Suprapubic skin (tissue), 4 donors: ENCODE measurements at regions not wholly inside any gene's neighbourhood (a gene's known extent, or its start where the extent isn't known, plus 50 kb on each side); places are given as distances from the start of the nearest gene placed in this dataset.

Experiments
- POLR2A ChIP-seq, 2 donors: fragments of 450-650 bp; IDR thresholded peaks; one replicate each; pipeline ENCODE4 v1.6.1; 2017; ENCODE audit warnings: antibody characterized with exemption in 2 of 2, mild to moderate bottlenecking in 2 of 2, moderate library complexity in 2 of 2
- POLR2AphosphoS5 ChIP-seq, 3 donors: sonication (generic); formaldehyde crosslinking; IDR thresholded peaks; one replicate each; pipeline ENCODE4 v1.6.1; 2017; ENCODE audit warnings: antibody characterized with exemption in 3 of 3
- TF ChIP-seq, protein P1 (sequence below), 2 donors: fragments of 200-600 bp in 1 of 2; fragments of 450-650 bp in 1 of 2; sonication (generic) in 1 of 2; IDR thresholded peaks; one replicate each; pipeline ENCODE4 v1.5.1; 2016 to 2019; ENCODE audit warnings: antibody characterized with exemption in 2 of 2, mild to moderate bottlenecking in 1 of 2, moderate library complexity in 1 of 2

DNA sequence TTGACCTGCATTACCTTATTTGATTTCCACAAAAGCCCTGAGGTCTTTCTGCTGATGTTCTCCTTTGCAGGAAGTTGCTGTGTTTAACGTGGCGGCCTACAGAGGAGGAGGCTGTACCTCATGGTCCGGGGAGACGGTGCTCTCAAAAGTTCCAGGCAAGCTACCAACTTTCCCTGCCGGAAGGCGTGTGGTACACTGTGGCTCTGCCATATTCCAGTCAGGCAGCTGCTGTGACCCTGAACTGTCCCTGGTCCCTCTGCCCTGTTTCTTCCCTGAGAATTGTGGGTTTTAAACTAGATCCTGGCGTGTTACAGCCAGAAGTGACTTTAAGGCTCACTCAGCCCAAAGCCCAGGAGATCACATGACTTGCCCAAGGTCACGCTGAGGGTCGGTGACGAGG, 139.2 kb downstream of the TEX36 start:
- TF ChIP-seq, protein P1, sequence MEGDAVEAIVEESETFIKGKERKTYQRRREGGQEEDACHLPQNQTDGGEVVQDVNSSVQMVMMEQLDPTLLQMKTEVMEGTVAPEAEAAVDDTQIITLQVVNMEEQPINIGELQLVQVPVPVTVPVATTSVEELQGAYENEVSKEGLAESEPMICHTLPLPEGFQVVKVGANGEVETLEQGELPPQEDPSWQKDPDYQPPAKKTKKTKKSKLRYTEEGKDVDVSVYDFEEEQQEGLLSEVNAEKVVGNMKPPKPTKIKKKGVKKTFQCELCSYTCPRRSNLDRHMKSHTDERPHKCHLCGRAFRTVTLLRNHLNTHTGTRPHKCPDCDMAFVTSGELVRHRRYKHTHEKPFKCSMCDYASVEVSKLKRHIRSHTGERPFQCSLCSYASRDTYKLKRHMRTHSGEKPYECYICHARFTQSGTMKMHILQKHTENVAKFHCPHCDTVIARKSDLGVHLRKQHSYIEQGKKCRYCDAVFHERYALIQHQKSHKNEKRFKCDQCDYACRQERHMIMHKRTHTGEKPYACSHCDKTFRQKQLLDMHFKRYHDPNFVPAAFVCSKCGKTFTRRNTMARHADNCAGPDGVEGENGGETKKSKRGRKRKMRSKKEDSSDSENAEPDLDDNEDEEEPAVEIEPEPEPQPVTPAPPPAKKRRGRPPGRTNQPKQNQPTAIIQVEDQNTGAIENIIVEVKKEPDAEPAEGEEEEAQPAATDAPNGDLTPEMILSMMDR (IDR thresholded peaks at IDR 0.05): no peak
- TF ChIP-seq POLR2A (IDR thresholded peaks at IDR 0.05): no peak
- no peak for TF ChIP-seq POLR2AphosphoS5 (IDR thresholded peaks at IDR 0.05)
